Fibroblast of villous mesenchyme (primary cell): ENCODE measurements at regions not wholly inside any gene's neighbourhood (a gene's known extent, or its start where the extent isn't known, plus 50 kb on each side); places are given as distances from the start of the nearest gene placed in this dataset.
"Not testable (repeated sequence)": the region's sequence is repeated elsewhere in the genome, so short reads cannot be mapped to it uniquely, and the experiment has no call there.

Experiments
- DNase-seq: peaks from one replicate; pipeline ENCODE4 v3.0.0-alpha.2; 2010; ENCODE audit warnings: low read depth
- H3K4me3 ChIP-seq: 2 replicates; pipeline ENCODE4 v1.5.1; 2011; ENCODE audit warnings: low read depth, mild to moderate bottlenecking, low read length
- CTCF ChIP-seq: IDR thresholded peaks from 2 replicates; pipeline ENCODE4 v1.5.1; 2012; ENCODE audit warnings: low read depth, mild to moderate bottlenecking, low read length; ENCODE audit not compliant: insufficient read depth

- no peak for TF ChIP-seq CTCF
- no peak overlapping the region for H3K4me3 ChIP-seq
- no peak for DNase-seq
Observed at GRCh38 chr1:81505831-81506230, 294.9 kb upstream of the ADGRL2 start.

GRCh38 chr1:81504820-81505219 lies 295.9 kb upstream of the ADGRL2 start:
- DNase-seq, result not testable (repeated sequence)

GRCh38 chr1:81502705-81503104 lies 298.0 kb upstream of the ADGRL2 start:
- not testable (repeated sequence) for H3K4me3 ChIP-seq, DNase-seq

More at GRCh38 chr1:81504820-81505219, 295.9 kb upstream of the ADGRL2 start:
- H3K4me3 ChIP-seq, result not testable (repeated sequence)

GRCh38 chr1:81501485-81501884 lies 299.2 kb upstream of the ADGRL2 start:
- not testable (repeated sequence) for H3K4me3 ChIP-seq, DNase-seq

GRCh38 chr1:81499487-81499886 lies 301.2 kb upstream of the ADGRL2 start:
- DNase-seq, result no peak
- TF ChIP-seq CTCF, result no peak
- no peak overlapping the region for H3K4me3 ChIP-seq

GRCh38 chr1:81498471-81499462 lies 302.0 kb upstream of the ADGRL2 start:
- no peak for DNase-seq
- H3K4me3 ChIP-seq, result no peak overlapping the region
- no peak for TF ChIP-seq CTCF

GRCh38 chr1:81496349-81496748 lies 304.4 kb upstream of the ADGRL2 start:
- TF ChIP-seq CTCF, result no peak
- DNase-seq, result no peak
- H3K4me3 ChIP-seq, result no peak overlapping the region

- TF ChIP-seq CTCF, result no peak
Observed at GRCh38 chr1:81493102-81493869, 307.4 kb upstream of the ADGRL2 start.

More at GRCh38 chr1:81493102-81493869, 307.4 kb upstream of the ADGRL2 start:
- no peak overlapping the region for H3K4me3 ChIP-seq
- no peak for DNase-seq
